Sigmoid colon (tissue), 6 donors: ENCODE measurements at regions not wholly inside any gene's neighbourhood (a gene's known extent, or its start where the extent isn't known, plus 50 kb on each side); places are given as distances from the start of the nearest gene placed in this dataset.

Source experiments
- DNase-seq: peaks from one replicate; pipeline ENCODE4 v3.0.0-alpha.2; 2019
- H3K27ac ChIP-seq, 4 donors: fragments of 200-600 bp; sonication (generic); one replicate each; pipeline ENCODE4 v1.5.1; 2016 to 2019; ENCODE audit warnings: mild to moderate bottlenecking in 1 of 4
- H3K27me3 ChIP-seq, 3 donors: fragments of 200-600 bp; sonication (generic); one replicate each; pipeline ENCODE4 v1.5.1; 2019; ENCODE audit warnings: mild to moderate bottlenecking in 1 of 3
- H3K36me3 ChIP-seq, 4 donors: fragments of 200-600 bp; sonication (generic); one replicate each; pipeline ENCODE4 v1.5.1; 2016 to 2019
- H3K4me1 ChIP-seq, 4 donors: fragments of 200-600 bp; sonication (generic); one replicate each; pipeline ENCODE4 v1.5.1; 2017 to 2019
- H3K4me3 ChIP-seq, 4 donors: fragments of 200-600 bp; sonication (generic); one replicate each; pipeline ENCODE4 v1.5.1; 2017 to 2019; ENCODE audit warnings: mild to moderate bottlenecking in 2 of 4, moderate library complexity in 1 of 4
- H3K9me3 ChIP-seq, 4 donors: fragments of 200-600 bp in 3 of 4; sonication (generic) in 3 of 4; one replicate each; pipeline versions ENCODE4 v1.5.1 to v1.6.1; 2013 to 2019
- EP300 ChIP-seq, 4 donors: sonication (generic); formaldehyde crosslinking; IDR thresholded peaks; one replicate each; pipeline ENCODE4 v1.6.1; 2017; ENCODE audit warnings: antibody characterized with exemption in 4 of 4
- POLR2A ChIP-seq, 2 donors: fragments of 450-650 bp; IDR thresholded peaks; one replicate each; pipeline ENCODE4 v1.6.1; 2016; ENCODE audit warnings: antibody characterized with exemption in 2 of 2, mild to moderate bottlenecking in 2 of 2, moderate library complexity in 2 of 2
- POLR2AphosphoS5 ChIP-seq, 4 donors: sonication (generic); formaldehyde crosslinking; IDR thresholded peaks; one replicate each; pipeline ENCODE4 v1.6.1; 2017; ENCODE audit warnings: antibody characterized with exemption in 4 of 4
- WGBS, 2 donors: extraction: QIAGEN DNeasy Blood & Tissue Kit; methylation state at CpG; one replicate each; pipeline ENCODE4 v1.1.7; 2013; 5-methylcytosine and 5-hydroxymethylcytosine counted together
- intact Hi-C: fragments of 100-400 bp; cut with DNase I; formaldehyde crosslinking; loops from one replicate; pipeline ENCODE4 v1.15.1; 2023
- TF ChIP-seq, protein P1 (sequence below), 4 experiments: fragments of 450-650 bp in 3 of 4; fragments of 200-600 bp in 1 of 4; IDR thresholded peaks; one replicate each; pipeline ENCODE4 v1.5.1; 2016 to 2019; ENCODE audit warnings: antibody characterized with exemption in 4 of 4, mild to moderate bottlenecking in 3 of 4, moderate library complexity in 2 of 4
- donor health status: healthy with polysubstance abuse.
- donor health status: healthy.

DNA sequence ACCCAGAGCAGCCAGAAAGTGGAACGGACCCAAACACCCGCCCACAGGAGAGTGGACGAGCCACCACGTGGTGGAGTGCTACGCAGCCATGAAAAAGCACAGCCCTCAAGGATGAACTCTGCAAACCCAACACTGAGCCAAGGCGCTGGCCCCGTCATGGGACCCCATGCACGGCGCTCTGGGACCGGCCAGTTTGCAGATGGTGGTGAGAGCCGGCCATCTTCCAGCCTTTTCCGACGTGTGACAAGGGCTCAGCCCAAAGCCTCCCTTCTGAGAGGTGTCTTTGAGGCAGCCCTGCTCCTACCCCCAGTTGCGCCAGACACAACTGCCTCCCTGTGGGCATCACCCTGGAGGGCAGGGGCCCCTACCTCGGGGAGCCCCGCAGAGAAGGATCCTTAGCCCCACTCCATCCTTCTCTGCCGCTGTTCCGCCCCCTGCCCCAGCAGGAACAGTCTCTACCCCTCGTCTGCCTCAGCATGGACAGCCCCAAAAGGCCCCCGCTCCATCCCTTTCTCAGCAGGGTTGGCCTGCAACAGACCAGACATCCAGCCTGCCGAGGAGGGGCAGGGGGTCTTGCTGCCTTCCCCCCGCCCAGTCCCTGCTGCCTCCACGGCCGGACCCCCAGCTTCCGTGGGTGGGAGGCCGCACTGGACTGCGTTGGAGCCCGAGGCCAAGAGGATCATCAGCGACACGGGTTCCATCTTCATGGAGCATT is 75.7 kb downstream of the MICALL2 start:
- Histone ChIP-seq H3K36me3 (no peaks in the 10 kb centered on the region), H3K9me3 (peaks cover 0 to 2% (median 0%) of the 10 kb centered on the region in 4 donors), H3K27ac (no peak overlapping the region), H3K4me3 (no peak overlapping the region), H3K27me3 (peaks cover 6 to 97% (median 54%) of the 10 kb centered on the region in 3 donors), H3K4me1 (no peaks in the 10 kb centered on the region)
- 84 to 87% methylated on average over 30 of the region's 30 CpGs for WGBS, 2 donors
- TF ChIP-seq EP300 (IDR thresholded peaks at IDR 0.05) = no peak
- no peak for TF ChIP-seq POLR2AphosphoS5 (IDR thresholded peaks at IDR 0.05)
- TF ChIP-seq POLR2A (IDR thresholded peaks at IDR 0.05) = no peak
- TF ChIP-seq, protein P1, sequence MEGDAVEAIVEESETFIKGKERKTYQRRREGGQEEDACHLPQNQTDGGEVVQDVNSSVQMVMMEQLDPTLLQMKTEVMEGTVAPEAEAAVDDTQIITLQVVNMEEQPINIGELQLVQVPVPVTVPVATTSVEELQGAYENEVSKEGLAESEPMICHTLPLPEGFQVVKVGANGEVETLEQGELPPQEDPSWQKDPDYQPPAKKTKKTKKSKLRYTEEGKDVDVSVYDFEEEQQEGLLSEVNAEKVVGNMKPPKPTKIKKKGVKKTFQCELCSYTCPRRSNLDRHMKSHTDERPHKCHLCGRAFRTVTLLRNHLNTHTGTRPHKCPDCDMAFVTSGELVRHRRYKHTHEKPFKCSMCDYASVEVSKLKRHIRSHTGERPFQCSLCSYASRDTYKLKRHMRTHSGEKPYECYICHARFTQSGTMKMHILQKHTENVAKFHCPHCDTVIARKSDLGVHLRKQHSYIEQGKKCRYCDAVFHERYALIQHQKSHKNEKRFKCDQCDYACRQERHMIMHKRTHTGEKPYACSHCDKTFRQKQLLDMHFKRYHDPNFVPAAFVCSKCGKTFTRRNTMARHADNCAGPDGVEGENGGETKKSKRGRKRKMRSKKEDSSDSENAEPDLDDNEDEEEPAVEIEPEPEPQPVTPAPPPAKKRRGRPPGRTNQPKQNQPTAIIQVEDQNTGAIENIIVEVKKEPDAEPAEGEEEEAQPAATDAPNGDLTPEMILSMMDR (IDR thresholded peaks at IDR 0.05) = no peak
- intact Hi-C loops = no loop called here
- DNase-seq = no peak

DNA sequence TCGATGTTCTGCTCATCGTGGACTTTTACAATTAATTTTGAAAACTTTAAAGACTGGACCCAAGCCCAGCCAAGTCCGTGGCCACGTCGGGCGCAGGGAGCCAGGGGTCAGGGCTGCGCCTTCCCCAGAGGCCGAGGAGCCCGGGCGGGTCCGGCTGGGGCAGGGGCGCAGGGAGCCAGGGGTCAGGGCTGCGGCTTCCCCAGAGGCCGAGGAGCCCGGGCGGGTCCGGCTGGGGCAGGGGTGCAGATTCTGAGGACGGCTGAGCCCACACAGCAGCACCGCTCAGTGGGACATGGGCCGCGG is 75.2 kb downstream of the MICALL2 start:
- intact Hi-C loops = no loop called here
- H3K27me3 ChIP-seq = peaks cover 6 to 96% (median 59%) of the 10 kb centered on the region in 3 donors

More for the DNA sequence above, 75.2 kb downstream of the MICALL2 start:
- WGBS, 2 donors = 75 to 80% methylated on average over 21 of the region's 21 CpGs
- no peaks in the 10 kb centered on the region for H3K36me3 ChIP-seq
- H3K4me3 ChIP-seq = no peak overlapping the region
- DNase-seq = no peak
- no peak for TF ChIP-seq EP300 (IDR thresholded peaks at IDR 0.05)
- no peaks in the 10 kb centered on the region for H3K4me1 ChIP-seq
- H3K9me3 ChIP-seq = peaks cover 0 to 2% (median 0%) of the 10 kb centered on the region in 4 donors
- H3K27ac ChIP-seq = no peak overlapping the region
